GM20000 (cell line): ENCODE measurements at regions not wholly inside any gene's neighbourhood (a gene's known extent, or its start where the extent isn't known, plus 50 kb on each side); places are given as distances from the start of the nearest gene placed in this dataset.

Source experiments
- DNase-seq: peaks from one replicate; pipeline ENCODE4 v3.0.0; 2012; ENCODE audit warnings: low spot score
- TF ChIP-seq, protein P1 (sequence below): IDR thresholded peaks from 2 replicates; pipeline ENCODE4 v1.5.1; 2012; ENCODE audit warnings: mild to moderate bottlenecking, control low read depth; ENCODE audit errors: extremely low read depth, missing control alignments

DNA sequence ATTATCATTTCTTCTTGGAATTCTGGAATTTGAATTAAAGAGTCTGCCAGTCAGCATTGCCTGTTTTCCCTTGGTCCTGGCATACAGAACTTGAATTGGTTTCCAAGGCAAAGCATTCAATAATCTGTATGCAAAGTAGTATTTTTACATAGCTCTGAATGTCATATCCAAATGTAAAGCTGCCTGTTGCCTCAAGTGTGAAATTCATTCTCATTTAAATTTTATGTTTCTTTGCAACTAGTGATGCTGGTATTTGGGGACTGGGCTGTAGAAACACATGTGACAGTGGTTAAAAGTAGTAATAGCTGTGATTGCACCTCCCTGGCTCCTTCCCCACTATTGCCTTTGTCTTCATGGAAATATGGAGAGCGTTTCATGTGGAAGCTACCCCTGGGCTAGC, 743.9 kb upstream of the GOLIM4 start:
- no peak for DNase-seq
- TF ChIP-seq, protein P1, sequence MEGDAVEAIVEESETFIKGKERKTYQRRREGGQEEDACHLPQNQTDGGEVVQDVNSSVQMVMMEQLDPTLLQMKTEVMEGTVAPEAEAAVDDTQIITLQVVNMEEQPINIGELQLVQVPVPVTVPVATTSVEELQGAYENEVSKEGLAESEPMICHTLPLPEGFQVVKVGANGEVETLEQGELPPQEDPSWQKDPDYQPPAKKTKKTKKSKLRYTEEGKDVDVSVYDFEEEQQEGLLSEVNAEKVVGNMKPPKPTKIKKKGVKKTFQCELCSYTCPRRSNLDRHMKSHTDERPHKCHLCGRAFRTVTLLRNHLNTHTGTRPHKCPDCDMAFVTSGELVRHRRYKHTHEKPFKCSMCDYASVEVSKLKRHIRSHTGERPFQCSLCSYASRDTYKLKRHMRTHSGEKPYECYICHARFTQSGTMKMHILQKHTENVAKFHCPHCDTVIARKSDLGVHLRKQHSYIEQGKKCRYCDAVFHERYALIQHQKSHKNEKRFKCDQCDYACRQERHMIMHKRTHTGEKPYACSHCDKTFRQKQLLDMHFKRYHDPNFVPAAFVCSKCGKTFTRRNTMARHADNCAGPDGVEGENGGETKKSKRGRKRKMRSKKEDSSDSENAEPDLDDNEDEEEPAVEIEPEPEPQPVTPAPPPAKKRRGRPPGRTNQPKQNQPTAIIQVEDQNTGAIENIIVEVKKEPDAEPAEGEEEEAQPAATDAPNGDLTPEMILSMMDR: no peak

DNA sequence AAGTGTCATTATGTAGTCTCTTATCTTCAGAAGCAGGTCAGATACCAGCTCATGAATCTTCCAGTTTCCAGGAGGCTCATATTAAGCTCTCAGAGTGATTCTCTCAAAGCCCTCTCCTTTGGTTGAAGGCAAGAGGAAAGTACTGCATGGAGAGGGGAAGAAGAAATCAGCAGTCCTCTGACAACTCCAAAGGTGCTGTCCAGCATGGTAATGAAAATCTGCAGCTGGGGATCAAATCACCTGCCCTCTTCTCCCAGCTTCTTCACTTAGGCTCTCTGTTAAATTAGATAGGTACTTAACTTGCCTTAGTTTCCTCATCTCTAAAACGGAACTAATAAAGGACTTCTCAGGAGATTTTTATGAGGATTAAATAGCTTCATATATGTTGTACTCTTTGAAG, 738.8 kb upstream of the GOLIM4 start:
- DNase-seq: no peak
- TF ChIP-seq, protein P1: no peak

GRCh38 chr3:168828943-168829342, 733.2 kb upstream of the GOLIM4 start:
- TF ChIP-seq, protein P1: no peak

DNA sequence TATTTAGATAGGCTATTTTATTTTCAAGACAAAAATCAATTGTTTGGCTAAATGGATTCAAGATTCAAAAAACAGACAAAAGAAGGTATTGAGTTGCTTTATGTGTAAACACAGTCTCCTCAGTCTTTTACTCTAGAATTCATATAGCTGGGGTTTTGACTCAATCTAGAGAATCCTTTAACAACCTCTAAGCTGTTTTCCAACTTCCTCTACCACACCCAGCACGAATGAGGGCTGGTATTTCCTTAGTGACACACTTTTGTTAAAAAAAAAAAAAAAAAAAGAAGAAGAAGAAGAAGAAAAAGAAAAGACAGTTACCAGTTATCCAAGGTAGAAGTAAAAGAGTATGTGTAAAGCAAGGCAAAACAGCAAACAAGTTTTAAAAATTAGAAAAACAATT, 732.8 kb upstream of the GOLIM4 start:
- TF ChIP-seq, protein P1: no peak
- DNase-seq: no peak

More at GRCh38 chr3:168828943-168829342, 733.2 kb upstream of the GOLIM4 start:
- no peak for DNase-seq

DNA sequence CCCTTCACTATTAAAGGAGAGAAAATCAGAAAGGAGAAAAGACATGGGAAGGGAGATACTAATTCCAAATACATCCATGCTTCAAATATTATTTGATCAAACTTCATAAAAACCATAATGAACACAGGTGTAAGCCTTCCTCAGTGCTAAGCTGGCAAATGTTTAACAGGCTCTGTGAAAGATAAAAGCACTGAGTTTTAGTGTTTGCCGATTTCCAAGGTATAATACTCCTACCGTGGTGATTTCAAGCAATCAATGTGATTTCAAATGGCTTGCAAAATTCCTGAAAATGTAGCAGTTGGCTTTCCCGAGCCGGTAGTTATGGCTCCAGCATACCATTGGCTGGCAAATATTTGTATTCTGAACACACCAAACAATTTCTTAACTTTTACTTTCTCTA, 732.3 kb upstream of the GOLIM4 start:
- TF ChIP-seq, protein P1: no peak
- no peak for DNase-seq

DNA sequence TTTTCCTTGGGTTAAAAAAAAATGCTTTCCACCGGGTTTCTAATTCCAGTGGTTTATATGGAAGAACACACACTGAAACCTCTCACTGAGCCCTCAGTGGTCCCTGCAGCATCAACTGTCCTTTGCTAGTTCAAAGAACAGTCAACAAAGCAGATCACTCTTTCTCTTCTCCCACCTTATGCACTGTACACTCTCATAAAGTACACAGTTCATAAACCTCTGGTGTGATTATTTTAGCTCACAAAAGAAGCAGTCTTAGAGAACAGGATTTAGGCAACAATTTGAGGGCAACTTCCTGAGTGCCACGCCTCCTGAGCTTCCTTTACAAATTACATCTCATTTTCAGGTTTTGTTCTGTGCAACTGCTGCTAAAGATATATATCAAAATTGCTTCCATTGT, 728.4 kb upstream of the GOLIM4 start:
- TF ChIP-seq, protein P1: no peak
- DNase-seq: no peak

DNA sequence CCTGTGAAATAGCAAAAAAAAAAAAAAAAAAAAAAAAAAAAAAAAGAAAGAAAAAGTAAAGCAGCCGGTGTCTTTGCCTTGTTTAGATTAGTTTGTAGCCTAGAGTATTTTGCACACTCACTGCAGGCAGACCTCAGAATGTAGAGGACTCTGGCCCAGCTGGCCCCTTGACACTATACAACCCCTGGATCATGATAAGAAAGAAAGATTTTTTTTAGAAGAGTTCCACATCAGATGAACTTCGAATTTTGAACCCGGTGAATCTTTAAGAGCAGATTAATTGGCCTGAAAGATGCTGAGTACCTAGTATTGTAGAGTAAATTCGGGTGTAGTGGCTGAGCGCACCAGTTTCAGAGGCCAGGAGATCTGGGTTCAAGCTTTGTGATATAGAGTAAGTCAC, 727.7 kb upstream of the GOLIM4 start:
- TF ChIP-seq, protein P1: no peak
- no peak for DNase-seq
